ENCODE measurements at regions not wholly inside any gene's neighbourhood (a gene's known extent, or its start where the extent isn't known, plus 50 kb on each side); places are given as distances from the start of the nearest gene placed in this dataset.

- no peak for DNase-seq
These were observed 472.1 kb downstream of the PTPRU start for GRCh38 chr1:29708381-29708780.

GRCh38 chr1:29707796-29708195, 471.5 kb downstream of the PTPRU start:
- DNase-seq, result no peak

GRCh38 chr1:29706936-29707335, 470.6 kb downstream of the PTPRU start:
- peak; percentile 70 for DNase-seq

- no peak for DNase-seq
These were observed 468.1 kb downstream of the PTPRU start for GRCh38 chr1:29704430-29704829.

GRCh38 chr1:29703596-29704370, 467.5 kb downstream of the PTPRU start:
- peak; percentile 42 for DNase-seq

- no peak for DNase-seq
These were observed 464.2 kb downstream of the PTPRU start for GRCh38 chr1:29700491-29700890.

- DNase-seq, result no peak
These were observed 462.3 kb downstream of the PTPRU start for GRCh38 chr1:29698626-29699025.

GRCh38 chr1:29698033-29698432, 461.7 kb downstream of the PTPRU start:
- peak; percentile 66 for DNase-seq

- DNase-seq, result no peak
These were observed 461.1 kb downstream of the PTPRU start for GRCh38 chr1:29697391-29697780.

- DNase-seq, result no peak
These were observed 460.5 kb downstream of the PTPRU start for GRCh38 chr1:29696656-29697390.

GRCh38 chr1:29695803-29696202, 459.5 kb downstream of the PTPRU start:
- DNase-seq, result no peak

- no peak for DNase-seq
These were observed 458.7 kb downstream of the PTPRU start for GRCh38 chr1:29695036-29695435.

GRCh38 chr1:29691499-29691898, 455.2 kb downstream of the PTPRU start:
- DNase-seq, result no peak

GRCh38 chr1:29690156-29690555, 453.8 kb downstream of the PTPRU start:
- no peak for DNase-seq

- DNase-seq, result no peak
These were observed 453.2 kb downstream of the PTPRU start for GRCh38 chr1:29689372-29690030.

- peak; percentile 13 for DNase-seq
These were observed 452.4 kb downstream of the PTPRU start for GRCh38 chr1:29688471-29689365.

GRCh38 chr1:29687601-29688244, 451.4 kb downstream of the PTPRU start:
- DNase-seq, result no peak

GRCh38 chr1:29687166-29687565, 450.8 kb downstream of the PTPRU start:
- DNase-seq, result no peak

GRCh38 chr1:29686012-29686930, 449.9 kb downstream of the PTPRU start:
- no peak for DNase-seq

GRCh38 chr1:29685387-29685786, 449.1 kb downstream of the PTPRU start:
- DNase-seq, result no peak

- no peak for DNase-seq
These were observed 447.8 kb downstream of the PTPRU start for GRCh38 chr1:29684141-29684540.

All from hematopoietic multipotent progenitor cell treated with erythropoietin and hydrocortisone succinate and interleukin-3 and kit ligand, for 4 days (in vitro differentiated cells).